ENCODE measurements at regions not wholly inside any gene's neighbourhood (a gene's known extent, or its start where the extent isn't known, plus 50 kb on each side); places are given as distances from the start of the nearest gene placed in this dataset.

DNA sequence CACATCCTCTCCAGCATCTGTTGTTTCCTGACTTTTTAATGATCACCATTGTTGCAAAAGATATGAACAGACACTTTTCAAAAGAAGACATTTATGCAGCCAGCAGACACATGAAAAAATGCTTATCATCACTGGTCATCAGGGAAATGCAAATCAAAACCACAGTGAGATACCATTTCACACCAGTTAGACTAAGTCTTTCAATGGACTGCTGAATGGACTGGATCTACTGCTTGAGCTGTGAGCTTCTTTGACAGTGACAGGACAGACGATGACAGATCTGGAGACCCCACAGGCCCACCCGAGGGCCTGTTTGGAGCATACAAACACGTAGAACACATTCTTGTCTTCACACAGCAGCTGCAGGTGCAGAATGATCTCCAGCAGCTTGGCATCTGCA is 266.1 kb upstream of the RIOK2 start:
- Histone ChIP-seq H3K4me1 (no peaks in the 10 kb centered on the region), H3K27me3 (no peaks in the 10 kb centered on the region), H3K36me3 (no peaks in the 10 kb centered on the region), H3K4me3 (no peak overlapping the region), H3K27ac (no peak overlapping the region), H3K9me3 (no peaks in the 10 kb centered on the region)
- intact Hi-C loops (cut with DNase I; ENCODE audit: low total_unique reads): no loop called here
- no peak for DNase-seq
- TF ChIP-seq CTCF (IDR thresholded peaks at IDR 0.05): no peak
- TF ChIP-seq POLR2A (IDR thresholded peaks at IDR 0.05): no peak

- Histone ChIP-seq H3K9me3 (no peaks in the 10 kb centered on the region), H3K27me3 (no peaks in the 10 kb centered on the region), H3K27ac (no peak overlapping the region), H3K36me3 (no peaks in the 10 kb centered on the region), H3K4me1 (no peaks in the 10 kb centered on the region), H3K4me3 (no peak overlapping the region)
- TF ChIP-seq POLR2A (IDR thresholded peaks at IDR 0.05) (no peak), CTCF (IDR thresholded peaks at IDR 0.05) (no peak)
- intact Hi-C loops (cut with DNase I; ENCODE audit: low total_unique reads): no loop called here
- DNase-seq: no peak
Measured at GRCh38 chr5:97452646-97453045, 269.6 kb upstream of the RIOK2 start.

DNA sequence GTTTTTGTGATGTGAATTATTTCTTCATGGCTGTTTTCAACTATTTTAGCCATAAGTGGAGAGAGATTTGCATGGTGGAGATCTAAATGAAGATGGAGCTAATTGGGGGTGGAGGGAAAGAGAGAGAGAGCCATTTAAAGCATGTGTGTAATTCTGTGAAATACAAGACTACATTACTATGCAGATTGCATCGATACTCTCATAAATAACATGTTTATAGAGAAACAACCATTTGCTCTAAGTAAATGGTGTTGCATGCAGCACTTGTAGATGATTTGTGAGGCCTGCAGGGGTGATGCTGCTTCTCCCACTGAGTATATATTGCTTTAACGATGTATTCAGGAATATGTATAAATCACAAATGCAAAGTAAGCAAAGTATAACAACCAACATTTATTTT is 270.2 kb upstream of the RIOK2 start:
- DNase-seq: no peak
- no peaks in the 10 kb centered on the region for H3K36me3 ChIP-seq
- TF ChIP-seq CTCF (IDR thresholded peaks at IDR 0.05) (no peak), POLR2A (IDR thresholded peaks at IDR 0.05) (no peak)
- H3K27ac ChIP-seq: no peak overlapping the region
- H3K4me1 ChIP-seq: no peaks in the 10 kb centered on the region
- no peaks in the 10 kb centered on the region for H3K27me3 ChIP-seq
- no peaks in the 10 kb centered on the region for H3K9me3 ChIP-seq
- no peak overlapping the region for H3K4me3 ChIP-seq
- intact Hi-C loops (cut with DNase I; ENCODE audit: low total_unique reads): no loop called here

GRCh38 chr5:97454015-97454414 is 271.0 kb upstream of the RIOK2 start:
- H3K27me3 ChIP-seq: no peaks in the 10 kb centered on the region
- no peaks in the 10 kb centered on the region for H3K9me3 ChIP-seq
- H3K36me3 ChIP-seq: no peaks in the 10 kb centered on the region
- no peak overlapping the region for H3K4me3 ChIP-seq
- TF ChIP-seq CTCF (IDR thresholded peaks at IDR 0.05) (no peak), POLR2A (IDR thresholded peaks at IDR 0.05) (no peak)
- no peaks in the 10 kb centered on the region for H3K4me1 ChIP-seq
- no peak overlapping the region for H3K27ac ChIP-seq
- intact Hi-C loops (cut with DNase I; ENCODE audit: low total_unique reads): no loop called here
- no peak for DNase-seq

- TF ChIP-seq CTCF (IDR thresholded peaks at IDR 0.05) (no peak), POLR2A (IDR thresholded peaks at IDR 0.05) (no peak)
- H3K36me3 ChIP-seq: no peaks in the 10 kb centered on the region
- no peak overlapping the region for H3K4me3 ChIP-seq
- H3K9me3 ChIP-seq: no peaks in the 10 kb centered on the region
- H3K27me3 ChIP-seq: no peaks in the 10 kb centered on the region
- no peaks in the 10 kb centered on the region for H3K4me1 ChIP-seq
- intact Hi-C loops (cut with DNase I; ENCODE audit: low total_unique reads): no loop called here
- DNase-seq: no peak
- H3K27ac ChIP-seq: no peak overlapping the region
Measured at GRCh38 chr5:97455996-97456395, 272.9 kb upstream of the RIOK2 start.

Measured in uterus (tissue), 3 donors.